MM.1S (cell line): ENCODE measurements at regions not wholly inside any gene's neighbourhood (a gene's known extent, or its start where the extent isn't known, plus 50 kb on each side); places are given as distances from the start of the nearest gene placed in this dataset.

Experiments
- EZH2 ChIP-seq: fragments of 300-600 bp; sonication (generic); optimal IDR thresholded peaks from 2 replicates; pipeline ENCODE3; 2017; ENCODE audit warnings: low read depth, mild to moderate bottlenecking, antibody characterized with exemption, low read length, mixed read lengths
- TF ChIP-seq, protein P1 (sequence below): fragments of 300-600 bp; sonication (generic); IDR thresholded peaks from 2 replicates; pipeline ENCODE4 v1.5.1; 2016; ENCODE audit warnings: antibody characterized with exemption, low read length, mixed read lengths

DNA sequence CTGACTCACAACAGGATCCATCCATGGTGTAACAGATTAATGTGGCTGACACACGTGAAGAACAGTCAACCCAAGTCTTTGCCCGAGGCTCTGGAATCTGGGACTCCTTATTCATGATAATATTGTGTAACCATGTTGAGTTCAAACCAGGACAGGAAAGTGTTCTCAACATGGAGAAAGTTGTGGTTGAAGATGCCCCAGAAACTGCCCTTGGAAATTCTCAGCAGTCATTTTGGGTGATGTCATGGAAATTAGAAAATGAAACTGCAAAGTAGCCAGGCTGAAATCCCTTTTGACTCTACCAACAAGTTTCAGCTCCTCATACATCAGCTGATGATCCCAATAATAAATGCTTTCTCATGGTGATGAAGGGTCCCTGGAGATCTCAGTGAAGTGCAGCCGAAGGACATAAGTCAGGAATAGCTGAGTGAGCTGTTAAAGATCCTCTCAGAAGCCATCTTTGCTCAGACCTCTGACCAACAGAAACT lies 307.7 kb downstream of the TNS1 start:
- TF ChIP-seq, protein P1, sequence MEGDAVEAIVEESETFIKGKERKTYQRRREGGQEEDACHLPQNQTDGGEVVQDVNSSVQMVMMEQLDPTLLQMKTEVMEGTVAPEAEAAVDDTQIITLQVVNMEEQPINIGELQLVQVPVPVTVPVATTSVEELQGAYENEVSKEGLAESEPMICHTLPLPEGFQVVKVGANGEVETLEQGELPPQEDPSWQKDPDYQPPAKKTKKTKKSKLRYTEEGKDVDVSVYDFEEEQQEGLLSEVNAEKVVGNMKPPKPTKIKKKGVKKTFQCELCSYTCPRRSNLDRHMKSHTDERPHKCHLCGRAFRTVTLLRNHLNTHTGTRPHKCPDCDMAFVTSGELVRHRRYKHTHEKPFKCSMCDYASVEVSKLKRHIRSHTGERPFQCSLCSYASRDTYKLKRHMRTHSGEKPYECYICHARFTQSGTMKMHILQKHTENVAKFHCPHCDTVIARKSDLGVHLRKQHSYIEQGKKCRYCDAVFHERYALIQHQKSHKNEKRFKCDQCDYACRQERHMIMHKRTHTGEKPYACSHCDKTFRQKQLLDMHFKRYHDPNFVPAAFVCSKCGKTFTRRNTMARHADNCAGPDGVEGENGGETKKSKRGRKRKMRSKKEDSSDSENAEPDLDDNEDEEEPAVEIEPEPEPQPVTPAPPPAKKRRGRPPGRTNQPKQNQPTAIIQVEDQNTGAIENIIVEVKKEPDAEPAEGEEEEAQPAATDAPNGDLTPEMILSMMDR, result no peak
- TF ChIP-seq EZH2, result no peak
